ENCODE measurements at regions not wholly inside any gene's neighbourhood (a gene's known extent, or its start where the extent isn't known, plus 50 kb on each side); places are given as distances from the start of the nearest gene placed in this dataset.
"Not testable (repeated sequence)": the region's sequence is repeated elsewhere in the genome, so short reads cannot be mapped to it uniquely, and the experiment has no call there.

GRCh38 chr17:70661342-70662222 is 492.2 kb downstream of the KCNJ2 start:
- no peak for FAIRE-seq

- FAIRE-seq, result no peak
Observed at GRCh38 chr17:70668276-70668937, 499.1 kb downstream of the KCNJ2 start.

GRCh38 chr17:70668938-70669778 is 499.8 kb downstream of the KCNJ2 start:
- no peak for FAIRE-seq

- FAIRE-seq, result no peak
Observed at GRCh38 chr17:70674061-70674460, 504.7 kb downstream of the KCNJ2 start.

- FAIRE-seq, result no peak
Observed at GRCh38 chr17:70675070-70675590, 505.8 kb downstream of the KCNJ2 start.

GRCh38 chr17:70677783-70678647 is 508.7 kb downstream of the KCNJ2 start:
- no peak for FAIRE-seq

GRCh38 chr17:70678889-70679288 is 509.6 kb downstream of the KCNJ2 start:
- no peak for FAIRE-seq

- no peak for FAIRE-seq
Observed at GRCh38 chr17:70683936-70684335, 514.6 kb downstream of the KCNJ2 start.

GRCh38 chr17:70687421-70687820 is 518.1 kb downstream of the KCNJ2 start:
- FAIRE-seq, result no peak

- no peak for FAIRE-seq
Observed at GRCh38 chr17:70691150-70691549, 521.8 kb downstream of the KCNJ2 start.

- no peak for FAIRE-seq
Observed at GRCh38 chr17:70699408-70699807, 530.1 kb downstream of the KCNJ2 start.

GRCh38 chr17:70702683-70703255 is 533.4 kb downstream of the KCNJ2 start:
- no peak for FAIRE-seq

- no peak for FAIRE-seq
Observed at GRCh38 chr17:70709596-70709995, 540.3 kb downstream of the KCNJ2 start.

GRCh38 chr17:70713694-70714093 is 544.4 kb downstream of the KCNJ2 start:
- FAIRE-seq, result peak; percentile 53

- FAIRE-seq, result no peak
Observed at GRCh38 chr17:70716551-70716950, 547.2 kb downstream of the KCNJ2 start.

GRCh38 chr17:70717042-70717441 is 547.7 kb downstream of the KCNJ2 start:
- FAIRE-seq, result no peak

- no peak for FAIRE-seq
Observed at GRCh38 chr17:70736375-70736957, 567.1 kb downstream of the KCNJ2 start.

- no peak for FAIRE-seq
Observed at GRCh38 chr17:70739065-70739464, 569.7 kb downstream of the KCNJ2 start.

- FAIRE-seq, result not testable (repeated sequence)
Observed at GRCh38 chr17:70746574-70746973, 577.2 kb downstream of the KCNJ2 start.

- no peak for FAIRE-seq
Observed at GRCh38 chr17:70750983-70751382, 581.7 kb downstream of the KCNJ2 start.

- FAIRE-seq, result not testable (repeated sequence)
Observed at GRCh38 chr17:70752461-70752860, 583.1 kb downstream of the KCNJ2 start.
